ENCODE measurements at regions not wholly inside any gene's neighbourhood (a gene's known extent, or its start where the extent isn't known, plus 50 kb on each side); places are given as distances from the start of the nearest gene placed in this dataset.

DNA sequence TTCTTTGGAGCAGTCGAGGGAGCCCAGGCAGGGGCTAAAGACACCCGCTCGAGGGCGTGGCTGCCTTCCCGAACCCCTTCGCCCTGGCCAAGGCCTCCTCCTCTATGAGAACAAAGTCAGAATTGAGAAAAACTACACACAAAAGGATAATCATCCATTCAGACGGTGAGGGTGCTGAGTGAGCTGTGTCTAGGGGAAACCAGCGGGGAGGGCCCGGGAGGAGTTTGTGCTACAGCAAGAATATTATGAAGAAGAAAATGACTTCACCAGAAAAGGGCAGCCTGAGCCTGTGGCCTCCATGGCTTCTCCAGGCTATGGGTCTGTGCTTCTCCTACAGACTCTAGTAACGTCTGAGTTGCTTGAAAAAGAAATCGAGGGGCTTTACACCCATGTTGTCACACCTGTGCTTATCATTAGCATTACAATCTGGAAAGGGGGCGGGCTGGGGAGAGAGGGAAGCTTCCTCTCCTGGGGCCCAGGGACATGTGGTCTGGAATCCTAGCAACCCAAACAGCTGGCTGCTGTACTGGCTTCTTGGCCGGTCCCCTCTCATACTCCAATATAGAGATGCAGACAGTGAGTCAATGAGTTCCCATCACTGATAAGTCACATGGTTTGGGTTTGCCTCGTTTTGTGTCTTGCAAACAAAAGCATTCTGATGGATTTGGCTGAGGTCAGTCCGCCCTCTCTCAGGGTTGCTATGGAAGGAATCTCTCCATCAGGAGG, 52.0 kb upstream of the ARL4C start:
- Histone ChIP-seq H3K4me2 (ENCODE audit: low read length) (no peak overlapping the region), H3K9ac (ENCODE audit: low read length) (no peak overlapping the region), H3K9me3 (ENCODE audit: low read length) (no peaks in the 10 kb centered on the region), H3K27ac (ENCODE audit: low read depth, low read length, poor library complexity, severe bottlenecking) (no peak overlapping the region), H3F3A (ENCODE audit: insufficient read depth, low read length) (no peaks in the 10 kb centered on the region), H3K27me3 (ENCODE audit: insufficient read depth, low read length) (no peaks in the 10 kb centered on the region), H3K79me2 (ENCODE audit: insufficient read depth, low read length) (no peaks in the 10 kb centered on the region), H3K36me3 (ENCODE audit: insufficient read depth, low read length) (no peaks in the 10 kb centered on the region), H3K4me3 (ENCODE audit: low read depth, low read length, poor library complexity, severe bottlenecking) (no peak overlapping the region), H2AFZ (ENCODE audit: low read length) (no peak overlapping the region), H4K20me1 (ENCODE audit: insufficient read depth, low read length) (no peaks in the 10 kb centered on the region), H3K9me2 (ENCODE audit: low read depth, low read length) (no peaks in the 10 kb centered on the region), H3K4me1 (ENCODE audit: insufficient read depth, low read length, severe bottlenecking) (no peaks in the 10 kb centered on the region)
- no peak for TF ChIP-seq EZH2 (IDR thresholded peaks at IDR 0.05; ENCODE audit: borderline replicate concordance, low read length)
- TF ChIP-seq, protein P1, sequence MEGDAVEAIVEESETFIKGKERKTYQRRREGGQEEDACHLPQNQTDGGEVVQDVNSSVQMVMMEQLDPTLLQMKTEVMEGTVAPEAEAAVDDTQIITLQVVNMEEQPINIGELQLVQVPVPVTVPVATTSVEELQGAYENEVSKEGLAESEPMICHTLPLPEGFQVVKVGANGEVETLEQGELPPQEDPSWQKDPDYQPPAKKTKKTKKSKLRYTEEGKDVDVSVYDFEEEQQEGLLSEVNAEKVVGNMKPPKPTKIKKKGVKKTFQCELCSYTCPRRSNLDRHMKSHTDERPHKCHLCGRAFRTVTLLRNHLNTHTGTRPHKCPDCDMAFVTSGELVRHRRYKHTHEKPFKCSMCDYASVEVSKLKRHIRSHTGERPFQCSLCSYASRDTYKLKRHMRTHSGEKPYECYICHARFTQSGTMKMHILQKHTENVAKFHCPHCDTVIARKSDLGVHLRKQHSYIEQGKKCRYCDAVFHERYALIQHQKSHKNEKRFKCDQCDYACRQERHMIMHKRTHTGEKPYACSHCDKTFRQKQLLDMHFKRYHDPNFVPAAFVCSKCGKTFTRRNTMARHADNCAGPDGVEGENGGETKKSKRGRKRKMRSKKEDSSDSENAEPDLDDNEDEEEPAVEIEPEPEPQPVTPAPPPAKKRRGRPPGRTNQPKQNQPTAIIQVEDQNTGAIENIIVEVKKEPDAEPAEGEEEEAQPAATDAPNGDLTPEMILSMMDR (IDR thresholded peaks at IDR 0.05; ENCODE audit: low read length), result no peak

DNA sequence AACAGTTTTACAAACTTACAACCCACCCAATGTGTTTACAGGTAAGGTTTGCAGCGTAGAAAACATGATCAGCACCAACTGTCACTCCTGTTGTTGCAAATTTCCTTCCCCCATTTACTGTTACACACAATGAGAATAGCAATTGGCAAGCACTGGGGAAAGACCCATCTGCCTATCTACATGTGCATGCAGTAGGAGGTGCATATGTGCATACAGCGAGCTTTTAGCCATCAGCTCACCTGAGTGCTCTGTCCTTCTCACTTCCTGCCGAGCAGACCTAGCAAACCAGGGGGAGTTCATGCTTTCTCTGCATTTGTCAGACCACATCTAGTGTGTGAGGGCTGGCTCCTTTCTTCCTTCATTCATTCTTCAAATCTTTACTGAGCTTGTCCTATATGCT, 49.9 kb upstream of the ARL4C start:
- Histone ChIP-seq H3K9ac (ENCODE audit: low read length) (no peak overlapping the region), H3K9me3 (ENCODE audit: low read length) (no peaks in the 10 kb centered on the region), H3K27ac (ENCODE audit: low read depth, low read length, poor library complexity, severe bottlenecking) (no peak overlapping the region), H3K4me2 (ENCODE audit: low read length) (no peak overlapping the region), H2AFZ (ENCODE audit: low read length) (no peak overlapping the region), H3K27me3 (ENCODE audit: insufficient read depth, low read length) (no peaks in the 10 kb centered on the region), H3K4me1 (ENCODE audit: insufficient read depth, low read length, severe bottlenecking) (no peaks in the 10 kb centered on the region), H3K36me3 (ENCODE audit: insufficient read depth, low read length) (no peaks in the 10 kb centered on the region), H4K20me1 (ENCODE audit: insufficient read depth, low read length) (no peaks in the 10 kb centered on the region), H3K79me2 (ENCODE audit: insufficient read depth, low read length) (no peaks in the 10 kb centered on the region), H3K9me2 (ENCODE audit: low read depth, low read length) (no peaks in the 10 kb centered on the region), H3F3A (ENCODE audit: insufficient read depth, low read length) (no peaks in the 10 kb centered on the region), H3K4me3 (ENCODE audit: low read depth, low read length, poor library complexity, severe bottlenecking) (no peak overlapping the region)
- TF ChIP-seq, protein P1 (IDR thresholded peaks at IDR 0.05; ENCODE audit: low read length), result no peak
- TF ChIP-seq EZH2 (IDR thresholded peaks at IDR 0.05; ENCODE audit: borderline replicate concordance, low read length), result no peak

All from OCI-LY1 (cell line).